ENCODE measurements at regions not wholly inside any gene's neighbourhood (a gene's known extent, or its start where the extent isn't known, plus 50 kb on each side); places are given as distances from the start of the nearest gene placed in this dataset.

- no peak for DNase-seq (ENCODE audit: low spot score)
- intact Hi-C loops (cut with micrococcal nuclease): no loop called here
- Mint-ChIP-seq H3K36me3 (ENCODE audit: low read depth) (no peaks in the 10 kb centered on the region), H3K9me3 (no peaks in the 10 kb centered on the region), H3K4me3 (no peak overlapping the region), H3K27ac (no peak overlapping the region), H3K4me1 (ENCODE audit: low read depth) (peaks cover 6% of the 10 kb centered on the region), H3K27me3 (ENCODE audit: insufficient read depth) (no peaks in the 10 kb centered on the region)
Observed at GRCh38 chr1:55821234-55821633, 606.1 kb upstream of the USP24 start.

- intact Hi-C loops (cut with micrococcal nuclease): no loop called here
- no peaks in the 10 kb centered on the region for H3K9me3 Mint-ChIP-seq
- H3K27ac Mint-ChIP-seq: no peak overlapping the region
- peaks cover 6% of the 10 kb centered on the region for H3K4me1 Mint-ChIP-seq (ENCODE audit: low read depth)
- no peaks in the 10 kb centered on the region for H3K27me3 Mint-ChIP-seq (ENCODE audit: insufficient read depth)
- no peak for DNase-seq (ENCODE audit: low spot score)
- H3K4me3 Mint-ChIP-seq: no peak overlapping the region
- H3K36me3 Mint-ChIP-seq (ENCODE audit: low read depth): no peaks in the 10 kb centered on the region
Observed at GRCh38 chr1:55820501-55820900, 605.3 kb upstream of the USP24 start.

- Mint-ChIP-seq H3K27ac (no peak overlapping the region), H3K9me3 (no peaks in the 10 kb centered on the region), H3K4me1 (ENCODE audit: low read depth) (peaks cover 6% of the 10 kb centered on the region), H3K4me3 (no peak overlapping the region), H3K36me3 (ENCODE audit: low read depth) (no peaks in the 10 kb centered on the region), H3K27me3 (ENCODE audit: insufficient read depth) (no peaks in the 10 kb centered on the region)
- intact Hi-C loops (cut with micrococcal nuclease): no loop called here
- DNase-seq (ENCODE audit: low spot score): no peak
Observed at GRCh38 chr1:55819011-55819410, 603.8 kb upstream of the USP24 start.

GRCh38 chr1:55816456-55817426 lies 601.6 kb upstream of the USP24 start:
- Mint-ChIP-seq H3K27me3 (ENCODE audit: insufficient read depth) (peaks cover 4% of the 10 kb centered on the region), H3K4me1 (ENCODE audit: low read depth) (peaks cover 6% of the 10 kb centered on the region), H3K36me3 (ENCODE audit: low read depth) (no peaks in the 10 kb centered on the region), H3K9me3 (no peaks in the 10 kb centered on the region), H3K4me3 (no peak overlapping the region), H3K27ac (no peak overlapping the region)
- intact Hi-C loops (cut with micrococcal nuclease): no loop called here
- no peak for DNase-seq (ENCODE audit: low spot score)

GRCh38 chr1:55815745-55816455 lies 600.7 kb upstream of the USP24 start:
- intact Hi-C loops (cut with micrococcal nuclease): no loop called here
- H3K27ac Mint-ChIP-seq: no peak overlapping the region

GRCh38 chr1:55814967-55815366 lies 599.8 kb upstream of the USP24 start:
- peaks cover 6% of the 10 kb centered on the region for H3K4me1 Mint-ChIP-seq (ENCODE audit: low read depth)
- no peak for DNase-seq (ENCODE audit: low spot score)
- H3K36me3 Mint-ChIP-seq (ENCODE audit: low read depth): no peaks in the 10 kb centered on the region
- intact Hi-C loops (cut with micrococcal nuclease): no loop called here
- H3K9me3 Mint-ChIP-seq: no peaks in the 10 kb centered on the region
- H3K27me3 Mint-ChIP-seq (ENCODE audit: insufficient read depth): peaks cover 4% of the 10 kb centered on the region
- H3K4me3 Mint-ChIP-seq: no peak overlapping the region
- no peak overlapping the region for H3K27ac Mint-ChIP-seq

More at GRCh38 chr1:55815745-55816455, 600.7 kb upstream of the USP24 start:
- Mint-ChIP-seq H3K9me3 (no peaks in the 10 kb centered on the region), H3K4me3 (no peak overlapping the region), H3K36me3 (ENCODE audit: low read depth) (no peaks in the 10 kb centered on the region), H3K27me3 (ENCODE audit: insufficient read depth) (peaks cover 4% of the 10 kb centered on the region), H3K4me1 (ENCODE audit: low read depth) (peaks cover 6% of the 10 kb centered on the region)
- DNase-seq (ENCODE audit: low spot score): no peak

- Mint-ChIP-seq H3K27me3 (ENCODE audit: insufficient read depth) (peaks cover 4% of the 10 kb centered on the region), H3K4me1 (ENCODE audit: low read depth) (peaks cover 6% of the 10 kb centered on the region), H3K36me3 (ENCODE audit: low read depth) (no peaks in the 10 kb centered on the region), H3K9me3 (no peaks in the 10 kb centered on the region), H3K4me3 (no peak overlapping the region), H3K27ac (no peak overlapping the region)
- DNase-seq (ENCODE audit: low spot score): no peak
- intact Hi-C loops (cut with micrococcal nuclease): no loop called here
Observed at GRCh38 chr1:55813618-55814017, 598.5 kb upstream of the USP24 start.

- Mint-ChIP-seq H3K4me1 (ENCODE audit: low read depth) (peaks cover 6% of the 10 kb centered on the region), H3K36me3 (ENCODE audit: low read depth) (no peaks in the 10 kb centered on the region)
Observed at GRCh38 chr1:55812281-55812680, 597.1 kb upstream of the USP24 start.

GRCh38 chr1:55808263-55808662 lies 593.1 kb upstream of the USP24 start:
- Mint-ChIP-seq H3K36me3 (ENCODE audit: low read depth) (no peaks in the 10 kb centered on the region), H3K4me3 (no peak overlapping the region), H3K9me3 (peaks cover 6% of the 10 kb centered on the region), H3K27me3 (ENCODE audit: insufficient read depth) (peaks cover 4% of the 10 kb centered on the region), H3K4me1 (ENCODE audit: low read depth) (no peaks in the 10 kb centered on the region), H3K27ac (no peak overlapping the region)
- DNase-seq (ENCODE audit: low spot score): no peak
- intact Hi-C loops (cut with micrococcal nuclease): no loop called here

More at GRCh38 chr1:55812281-55812680, 597.1 kb upstream of the USP24 start:
- no peak for DNase-seq (ENCODE audit: low spot score)
- H3K27ac Mint-ChIP-seq: no peak overlapping the region
- H3K27me3 Mint-ChIP-seq (ENCODE audit: insufficient read depth): peaks cover 4% of the 10 kb centered on the region
- no peak overlapping the region for H3K4me3 Mint-ChIP-seq
- H3K9me3 Mint-ChIP-seq: peaks cover 6% of the 10 kb centered on the region
- intact Hi-C loops (cut with micrococcal nuclease): no loop called here

GRCh38 chr1:55803429-55803828 lies 588.3 kb upstream of the USP24 start:
- H3K9me3 Mint-ChIP-seq: peaks cover 6% of the 10 kb centered on the region

GRCh38 chr1:55801481-55801880 lies 586.3 kb upstream of the USP24 start:
- no peak overlapping the region for H3K4me3 Mint-ChIP-seq
- intact Hi-C loops (cut with micrococcal nuclease): no loop called here
- no peaks in the 10 kb centered on the region for H3K9me3 Mint-ChIP-seq
- no peak for DNase-seq (ENCODE audit: low spot score)
- H3K27ac Mint-ChIP-seq: no peak overlapping the region
- H3K27me3 Mint-ChIP-seq (ENCODE audit: insufficient read depth): no peaks in the 10 kb centered on the region
- no peaks in the 10 kb centered on the region for H3K4me1 Mint-ChIP-seq (ENCODE audit: low read depth)
- no peaks in the 10 kb centered on the region for H3K36me3 Mint-ChIP-seq (ENCODE audit: low read depth)

More at GRCh38 chr1:55803429-55803828, 588.3 kb upstream of the USP24 start:
- Mint-ChIP-seq H3K4me1 (ENCODE audit: low read depth) (no peaks in the 10 kb centered on the region), H3K36me3 (ENCODE audit: low read depth) (no peaks in the 10 kb centered on the region), H3K27ac (no peak overlapping the region), H3K4me3 (no peak overlapping the region), H3K27me3 (ENCODE audit: insufficient read depth) (no peaks in the 10 kb centered on the region)
- intact Hi-C loops (cut with micrococcal nuclease): no loop called here
- no peak for DNase-seq (ENCODE audit: low spot score)

GRCh38 chr1:55800503-55800902 lies 585.3 kb upstream of the USP24 start:
- Mint-ChIP-seq H3K27ac (no peak overlapping the region), H3K27me3 (ENCODE audit: insufficient read depth) (no peaks in the 10 kb centered on the region), H3K36me3 (ENCODE audit: low read depth) (no peaks in the 10 kb centered on the region), H3K4me1 (ENCODE audit: low read depth) (no peaks in the 10 kb centered on the region), H3K9me3 (no peaks in the 10 kb centered on the region), H3K4me3 (no peak overlapping the region)
- intact Hi-C loops (cut with micrococcal nuclease): no loop called here
- DNase-seq (ENCODE audit: low spot score): no peak

- Mint-ChIP-seq H3K36me3 (ENCODE audit: low read depth) (no peaks in the 10 kb centered on the region), H3K4me1 (ENCODE audit: low read depth) (no peaks in the 10 kb centered on the region), H3K27me3 (ENCODE audit: insufficient read depth) (peaks cover 2% of the 10 kb centered on the region), H3K27ac (no peak overlapping the region), H3K9me3 (no peaks in the 10 kb centered on the region), H3K4me3 (no peak overlapping the region)
- intact Hi-C loops (cut with micrococcal nuclease): no loop called here
- DNase-seq (ENCODE audit: low spot score): no peak
Observed at GRCh38 chr1:55793856-55794255, 578.7 kb upstream of the USP24 start.
